Neuron (in vitro differentiated cells): ENCODE measurements at regions not wholly inside any gene's neighbourhood (a gene's known extent, or its start where the extent isn't known, plus 50 kb on each side); places are given as distances from the start of the nearest gene placed in this dataset.
"Not testable (repeated sequence)": the region's sequence is repeated elsewhere in the genome, so short reads cannot be mapped to it uniquely, and the experiment has no call there.

Source experiments
- H2AFZ ChIP-seq: one replicate; pipeline ENCODE4 v1.6.1; 2013; ENCODE audit warnings: low read depth, mild to moderate bottlenecking, inconsistent platforms, low read length, moderate library complexity
- H3K27me3 ChIP-seq: one replicate; pipeline ENCODE4 v1.6.1; 2013; ENCODE audit warnings: low read length; ENCODE audit not compliant: insufficient read depth
- H3K36me3 ChIP-seq: one replicate; pipeline ENCODE4 v1.6.1; 2013; ENCODE audit warnings: low read length; ENCODE audit not compliant: insufficient read depth
- H3K4me1 ChIP-seq: one replicate; pipeline ENCODE4 v1.6.1; 2013; ENCODE audit warnings: low read length; ENCODE audit not compliant: insufficient read depth
- H3K4me3 ChIP-seq: 2 replicates; pipeline ENCODE4 v1.5.1; 2013; ENCODE audit warnings: mild to moderate bottlenecking, low read length, moderate library complexity
- H3K9me3 ChIP-seq: one replicate; pipeline ENCODE4 v1.6.1; 2013; ENCODE audit warnings: low read length

DNA sequence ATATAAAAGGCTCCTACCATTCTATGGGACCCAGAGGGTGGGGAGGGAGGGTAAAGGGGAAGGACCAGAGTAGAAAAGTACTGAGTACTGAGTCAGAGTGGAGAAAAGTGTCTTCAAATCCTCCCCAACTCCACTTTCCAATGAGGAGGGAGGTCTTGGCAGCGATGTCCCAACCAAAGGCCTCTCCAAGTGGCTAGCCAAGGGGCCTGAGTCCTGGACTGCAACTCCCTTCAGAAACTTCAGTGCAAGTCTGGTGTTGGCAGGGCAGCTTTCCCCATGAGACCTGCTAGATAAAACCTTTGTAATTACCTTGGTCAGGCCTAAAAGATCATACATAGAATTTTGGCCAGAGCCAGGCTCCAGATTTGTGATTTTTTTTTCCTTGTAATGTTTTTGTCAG is 111.3 kb upstream of the TNPO1 start:
- Histone ChIP-seq H2AFZ (no peak overlapping the region), H3K27me3 (no peaks in the 10 kb centered on the region), H3K36me3 (no peaks in the 10 kb centered on the region), H3K9me3 (peaks cover 11% of the 10 kb centered on the region), H3K4me3 (no peak overlapping the region), H3K4me1 (peaks cover 3% of the 10 kb centered on the region)

DNA sequence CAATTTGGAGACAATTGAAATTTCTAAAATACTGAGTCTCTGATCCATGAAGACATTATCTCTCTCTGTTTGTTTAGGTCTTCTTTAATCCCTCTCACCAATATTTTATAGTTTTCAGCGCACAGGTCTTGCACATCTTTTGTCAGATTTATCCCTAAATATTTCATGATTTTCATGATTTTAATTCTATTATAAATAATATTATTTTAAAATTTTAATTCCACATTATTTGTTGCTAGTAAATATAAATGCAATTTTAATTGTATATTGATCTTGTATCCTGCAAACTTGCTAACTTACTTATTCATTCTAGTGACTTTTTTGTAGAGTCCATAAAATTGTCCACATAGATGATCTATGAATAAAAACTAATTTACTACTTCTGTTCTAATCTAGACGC is 112.6 kb upstream of the TNPO1 start:
- no peaks in the 10 kb centered on the region for H3K36me3 ChIP-seq
- H3K4me1 ChIP-seq: peaks cover 3% of the 10 kb centered on the region
- H3K9me3 ChIP-seq: peaks cover 10% of the 10 kb centered on the region
- no peak overlapping the region for H2AFZ ChIP-seq
- no peaks in the 10 kb centered on the region for H3K27me3 ChIP-seq
- no peak overlapping the region for H3K4me3 ChIP-seq

DNA sequence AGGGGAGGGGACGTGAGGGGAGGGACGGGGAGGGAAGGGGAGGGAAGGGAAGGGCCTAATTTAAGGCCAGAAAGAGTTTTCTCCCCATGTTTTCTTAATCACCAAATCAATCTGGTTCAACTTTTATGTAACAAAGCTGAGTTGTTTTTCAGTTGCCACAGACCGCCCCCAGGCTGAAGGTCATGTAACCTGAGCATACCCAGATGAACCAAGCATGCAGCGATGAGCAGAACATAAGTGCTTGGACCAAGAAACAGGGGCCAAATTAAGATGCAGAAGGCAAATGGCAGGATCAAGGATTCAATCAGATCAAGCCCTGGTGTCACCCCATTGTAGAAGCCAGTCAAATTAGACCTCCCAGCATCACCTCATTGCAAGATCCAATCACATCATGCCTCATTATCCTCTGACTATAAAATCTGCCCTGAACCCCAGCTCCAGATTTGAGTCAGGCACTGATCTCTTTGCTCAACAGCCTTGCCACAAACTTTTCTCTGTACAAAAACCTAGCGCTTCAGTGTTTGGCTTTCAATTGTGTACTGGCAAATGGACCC is 113.5 kb upstream of the TNPO1 start:
- no peak overlapping the region for H2AFZ ChIP-seq
- no peaks in the 10 kb centered on the region for H3K27me3 ChIP-seq
- H3K36me3 ChIP-seq: no peaks in the 10 kb centered on the region
- H3K4me3 ChIP-seq: no peak overlapping the region
- peaks cover 1% of the 10 kb centered on the region for H3K9me3 ChIP-seq
- peaks cover 3% of the 10 kb centered on the region for H3K4me1 ChIP-seq

DNA sequence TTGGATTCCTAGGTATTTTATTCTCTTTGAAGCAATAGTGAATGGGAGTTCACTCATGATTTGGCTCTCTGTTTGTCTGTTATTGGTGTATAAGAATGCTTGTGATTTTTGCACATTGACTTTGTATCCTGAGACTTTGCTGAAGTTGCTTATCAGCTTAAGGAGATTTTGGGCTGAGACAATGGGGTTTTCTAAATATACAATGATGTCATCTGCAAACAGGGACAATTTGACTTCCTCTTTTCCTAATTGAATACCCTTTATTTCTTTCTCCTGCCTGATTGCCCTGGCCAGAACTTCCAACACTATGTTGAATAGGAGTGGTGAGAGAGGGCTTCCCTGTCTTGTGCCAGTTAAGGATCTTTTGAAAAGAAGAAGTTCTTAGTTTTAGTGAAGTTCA is 114.4 kb upstream of the TNPO1 start:
- H2AFZ ChIP-seq, H3K27me3 ChIP-seq, H3K4me3 ChIP-seq, H3K9me3 ChIP-seq, H3K4me1 ChIP-seq, H3K36me3 ChIP-seq: not testable (repeated sequence)

DNA sequence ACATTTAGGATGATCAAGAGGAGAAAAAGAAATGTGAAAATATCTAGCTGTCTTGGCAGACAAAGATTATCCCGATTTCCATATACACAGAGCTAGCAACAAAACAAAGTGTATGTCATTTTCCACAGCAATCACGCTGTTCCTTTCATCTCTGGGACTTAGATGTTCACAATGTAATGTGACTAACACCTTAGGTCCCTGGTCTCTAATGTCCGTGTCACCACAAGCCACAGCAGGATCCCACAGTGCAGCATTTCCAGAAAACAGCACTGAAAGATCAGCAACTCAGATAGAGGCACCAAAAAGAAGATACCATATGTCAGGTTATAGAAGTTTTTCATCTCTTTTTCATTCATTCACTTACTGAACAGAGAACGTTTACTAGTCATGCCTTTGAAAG is 118.0 kb upstream of the TNPO1 start:
- Histone ChIP-seq H3K4me3 (no peak overlapping the region), H3K9me3 (no peaks in the 10 kb centered on the region), H3K36me3 (no peaks in the 10 kb centered on the region), H3K27me3 (no peaks in the 10 kb centered on the region), H3K4me1 (peaks cover 3% of the 10 kb centered on the region), H2AFZ (no peak overlapping the region)

DNA sequence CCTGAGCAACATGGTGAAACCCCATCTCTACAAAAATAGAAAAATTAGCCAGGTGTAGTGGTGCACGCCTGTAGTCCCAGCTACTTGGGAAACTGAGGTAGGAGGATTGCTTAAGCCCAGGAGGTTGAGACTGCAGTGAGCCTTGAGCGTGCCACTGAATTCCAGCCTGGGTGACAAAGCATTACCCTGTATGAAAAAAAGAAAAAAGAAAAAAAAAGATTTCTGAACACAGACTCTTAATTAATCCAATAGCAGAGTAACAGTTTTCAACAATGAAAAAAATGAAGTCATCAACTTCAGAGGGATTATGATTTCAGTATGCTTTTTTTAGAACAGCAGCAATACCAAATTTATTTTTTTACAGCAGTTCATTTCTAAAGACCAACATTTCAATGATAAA is 118.8 kb upstream of the TNPO1 start:
- Histone ChIP-seq H3K27me3 (no peaks in the 10 kb centered on the region), H3K4me3 (no peak overlapping the region), H3K4me1 (no peaks in the 10 kb centered on the region), H3K9me3 (no peaks in the 10 kb centered on the region), H3K36me3 (no peaks in the 10 kb centered on the region), H2AFZ (no peak overlapping the region)

DNA sequence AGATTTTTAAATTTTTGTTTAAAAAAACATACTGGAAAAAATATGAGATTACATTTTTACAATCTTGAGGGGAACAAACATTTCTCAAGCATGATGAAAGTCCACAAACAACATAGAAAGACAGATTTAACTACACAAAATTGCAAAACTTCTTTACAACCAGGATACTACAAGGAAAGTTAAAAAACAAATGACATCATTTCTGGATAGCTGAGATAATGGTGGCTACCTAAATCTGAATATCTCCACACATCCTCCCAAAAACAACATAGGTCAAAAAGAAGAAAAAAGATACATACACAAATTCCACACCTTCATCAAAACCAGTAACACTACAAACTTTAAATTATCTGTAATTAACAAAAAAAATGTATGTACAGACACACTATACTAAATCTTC is 120.8 kb upstream of the TNPO1 start:
- no peaks in the 10 kb centered on the region for H3K27me3 ChIP-seq
- no peak overlapping the region for H3K4me3 ChIP-seq
- H3K36me3 ChIP-seq: no peaks in the 10 kb centered on the region
- H3K4me1 ChIP-seq: no peaks in the 10 kb centered on the region
- no peaks in the 10 kb centered on the region for H3K9me3 ChIP-seq
- H2AFZ ChIP-seq: no peak overlapping the region

DNA sequence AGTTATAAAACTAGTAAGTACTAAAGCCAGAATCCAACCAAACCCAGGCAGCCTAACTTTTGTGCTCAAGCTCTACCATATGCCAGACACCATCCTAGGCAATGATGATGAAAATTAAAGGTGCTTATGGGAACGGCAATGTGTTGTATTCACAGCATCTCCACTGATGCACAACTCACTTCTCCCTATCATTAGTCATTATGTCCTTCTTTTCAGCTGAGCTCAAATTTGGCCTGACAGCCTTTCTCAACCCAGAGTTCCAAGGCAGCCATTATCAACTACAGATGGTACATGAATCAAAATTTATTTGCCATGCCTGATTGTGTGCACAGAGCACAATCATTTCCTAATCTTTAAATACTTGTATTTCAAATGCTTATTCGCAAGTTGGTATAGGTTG is 121.6 kb upstream of the TNPO1 start:
- Histone ChIP-seq H3K27me3 (no peaks in the 10 kb centered on the region), H3K9me3 (no peaks in the 10 kb centered on the region), H3K36me3 (no peaks in the 10 kb centered on the region), H2AFZ (no peak overlapping the region), H3K4me1 (no peaks in the 10 kb centered on the region), H3K4me3 (no peak overlapping the region)

DNA sequence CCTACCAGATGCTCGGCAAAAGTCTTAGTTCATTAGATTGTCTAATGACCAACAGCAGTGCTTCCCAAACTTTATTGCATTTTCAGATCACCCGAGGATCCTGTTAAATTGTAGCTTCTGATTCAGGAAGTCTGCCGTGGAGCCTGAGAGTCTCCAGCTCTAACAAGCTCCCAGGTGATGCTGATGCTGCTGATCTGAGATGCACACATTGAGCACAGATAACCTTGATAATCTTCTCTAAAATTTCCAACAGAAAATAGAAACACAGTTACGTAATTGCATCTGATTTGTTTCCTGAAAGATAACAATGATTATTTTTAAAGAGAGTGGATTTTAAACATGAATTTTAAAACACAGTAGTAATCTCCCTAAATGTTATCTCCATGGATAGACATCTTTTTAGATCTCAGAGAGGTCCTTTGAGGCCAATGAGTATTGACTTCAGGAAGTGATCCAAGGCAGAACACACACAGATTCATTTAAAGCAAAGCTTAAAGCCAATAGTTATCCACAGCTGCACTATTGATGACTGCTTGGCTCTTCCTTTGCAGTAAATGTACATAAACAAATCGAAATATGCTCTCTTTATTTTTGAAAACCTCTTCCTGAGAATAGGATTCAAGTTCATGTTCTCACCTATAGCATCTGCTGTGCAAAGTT is 122.8 kb upstream of the TNPO1 start:
- no peaks in the 10 kb centered on the region for H3K4me1 ChIP-seq
- H3K4me3 ChIP-seq: no peak overlapping the region

DNA sequence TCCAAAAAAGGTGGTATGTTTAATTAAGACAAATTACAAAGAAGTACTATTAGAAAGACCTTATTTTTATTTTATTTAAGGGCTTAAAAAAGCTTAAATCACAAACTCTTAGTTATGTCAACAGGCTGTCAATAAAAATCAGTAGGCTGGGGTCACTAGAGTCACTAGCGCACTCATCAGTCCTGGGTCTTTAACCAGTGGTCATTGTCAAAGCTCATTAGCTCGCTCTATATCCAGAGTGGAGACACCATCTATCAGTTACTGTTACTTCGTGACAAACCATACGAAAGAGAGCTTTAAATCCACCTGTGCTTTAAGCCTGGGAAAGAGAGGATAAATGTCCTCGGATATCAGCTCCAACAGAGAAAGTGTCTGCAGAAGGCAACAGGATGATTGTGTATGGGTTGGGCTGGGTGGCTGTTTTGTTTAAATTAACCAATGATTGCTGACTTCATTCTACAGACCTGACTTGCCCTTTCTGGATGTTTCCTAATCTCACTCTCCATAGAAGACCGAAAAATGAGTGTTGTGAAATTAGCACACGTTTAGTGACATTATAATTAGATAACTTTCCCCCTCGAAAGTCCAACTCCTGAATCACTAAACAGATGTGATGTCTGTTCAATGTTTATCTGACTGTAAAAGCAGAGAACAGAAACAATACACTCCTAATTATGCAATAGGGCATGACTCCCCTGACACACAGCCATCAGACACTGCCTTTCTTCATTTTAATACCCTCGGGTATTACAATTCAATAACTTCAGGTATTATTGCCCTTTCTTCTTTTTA is 123.6 kb upstream of the TNPO1 start:
- no peaks in the 10 kb centered on the region for H3K4me1 ChIP-seq
- no peaks in the 10 kb centered on the region for H3K36me3 ChIP-seq
- no peak overlapping the region for H2AFZ ChIP-seq
- no peaks in the 10 kb centered on the region for H3K9me3 ChIP-seq
- H3K4me3 ChIP-seq: no peak overlapping the region
- no peaks in the 10 kb centered on the region for H3K27me3 ChIP-seq

More for the DNA sequence above, 122.8 kb upstream of the TNPO1 start:
- Histone ChIP-seq H3K36me3 (no peaks in the 10 kb centered on the region), H3K27me3 (no peaks in the 10 kb centered on the region), H2AFZ (no peak overlapping the region), H3K9me3 (no peaks in the 10 kb centered on the region)

DNA sequence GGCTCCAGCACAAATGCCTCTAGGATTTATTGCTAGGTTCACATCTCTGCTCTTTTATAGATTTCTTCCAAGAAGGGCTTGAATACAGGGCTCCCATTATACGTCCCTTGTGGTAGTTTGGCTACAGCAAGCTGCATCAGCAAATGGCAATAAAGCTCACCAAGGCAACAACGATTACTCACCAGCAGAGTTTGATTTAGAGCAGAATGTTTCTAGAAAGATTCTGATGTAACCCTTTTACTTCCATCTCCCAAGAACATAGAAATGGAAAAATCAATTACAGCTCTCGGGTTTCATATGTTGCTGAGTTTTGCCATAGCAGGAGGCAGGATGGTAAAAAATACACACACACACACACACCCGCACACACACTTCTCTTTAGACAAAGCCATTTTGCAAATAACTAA is 124.2 kb upstream of the TNPO1 start:
- H3K27me3 ChIP-seq: no peaks in the 10 kb centered on the region
- no peak overlapping the region for H3K4me3 ChIP-seq
- H3K36me3 ChIP-seq: no peaks in the 10 kb centered on the region
- no peaks in the 10 kb centered on the region for H3K4me1 ChIP-seq
- H3K9me3 ChIP-seq: no peaks in the 10 kb centered on the region
- no peak overlapping the region for H2AFZ ChIP-seq

DNA sequence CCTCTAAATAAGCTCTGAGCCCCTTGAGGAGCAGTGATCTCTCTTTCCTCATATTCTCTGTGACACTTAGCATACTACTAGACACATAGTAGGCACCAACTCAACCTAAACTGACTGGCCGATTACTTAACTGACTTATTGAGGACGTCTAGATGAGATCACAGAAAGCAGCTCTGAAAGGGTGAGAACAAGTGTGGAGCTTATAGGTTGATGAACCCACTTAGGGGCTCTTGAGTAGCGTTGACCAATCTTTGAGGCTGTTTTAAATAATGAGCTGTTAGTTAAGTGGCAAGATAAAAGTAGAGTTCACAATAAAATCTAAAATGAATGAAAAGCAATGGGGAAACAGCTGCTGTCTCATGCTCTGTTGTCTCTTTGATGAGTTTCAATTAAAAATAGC is 124.7 kb upstream of the TNPO1 start:
- Histone ChIP-seq H3K4me1 (no peaks in the 10 kb centered on the region), H2AFZ (no peak overlapping the region), H3K27me3 (no peaks in the 10 kb centered on the region)

DNA sequence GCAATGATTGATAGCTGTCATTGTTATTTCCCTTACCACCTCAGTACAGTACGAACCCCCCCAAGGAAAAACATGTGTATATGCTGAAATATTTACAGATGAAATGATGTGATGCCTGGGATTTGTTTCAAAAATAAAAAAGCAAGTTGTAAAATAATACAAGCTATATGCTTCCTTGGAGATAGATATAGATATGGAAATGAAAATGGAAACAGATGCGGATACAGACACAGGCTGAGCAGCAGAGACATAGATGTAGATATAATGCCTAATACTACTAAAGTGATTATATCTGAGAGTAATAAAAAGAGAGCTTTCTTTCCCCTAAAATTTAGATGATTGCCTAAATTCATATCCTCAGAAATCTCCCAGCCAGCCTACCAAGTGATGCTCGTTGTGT is 127.5 kb upstream of the TNPO1 start:
- H3K9me3 ChIP-seq: no peaks in the 10 kb centered on the region
- H3K36me3 ChIP-seq: no peaks in the 10 kb centered on the region
- H3K4me1 ChIP-seq: no peaks in the 10 kb centered on the region
- no peaks in the 10 kb centered on the region for H3K27me3 ChIP-seq
- H3K4me3 ChIP-seq: no peak overlapping the region
- no peak overlapping the region for H2AFZ ChIP-seq

More for the DNA sequence above, 124.7 kb upstream of the TNPO1 start:
- Histone ChIP-seq H3K4me3 (no peak overlapping the region), H3K36me3 (no peaks in the 10 kb centered on the region), H3K9me3 (no peaks in the 10 kb centered on the region)
